ENCODE measurements at regions not wholly inside any gene's neighbourhood (a gene's known extent, or its start where the extent isn't known, plus 50 kb on each side); places are given as distances from the start of the nearest gene placed in this dataset.
"Not testable (repeated sequence)": the region's sequence is repeated elsewhere in the genome, so short reads cannot be mapped to it uniquely, and the experiment has no call there.

DNA sequence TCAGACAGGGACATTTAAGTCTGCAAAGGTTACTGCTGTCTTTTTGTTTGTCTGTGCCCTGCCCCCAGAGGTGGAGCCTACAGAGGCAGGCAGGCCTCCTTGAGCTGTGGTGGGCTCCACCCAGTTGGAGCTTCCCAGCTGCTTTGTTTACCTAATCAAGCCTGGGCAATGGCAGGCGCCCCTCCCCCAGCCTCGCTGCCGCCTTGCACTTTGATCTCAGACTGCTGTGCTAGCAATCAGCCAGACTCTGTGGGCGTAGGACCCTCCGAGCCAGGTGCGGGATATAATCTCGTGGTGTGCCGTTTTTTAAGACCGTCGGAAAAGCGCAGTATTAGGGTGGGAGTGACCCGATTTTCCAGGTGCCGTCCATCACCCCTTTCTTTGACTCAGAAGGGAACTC lies 96.2 kb upstream of the CLNK start:
- TF ChIP-seq POLR2A, CTCF (IDR thresholded peaks at IDR 0.05): not testable (repeated sequence)
